ENCODE measurements at regions not wholly inside any gene's neighbourhood (a gene's known extent, or its start where the extent isn't known, plus 50 kb on each side); places are given as distances from the start of the nearest gene placed in this dataset.
"Not testable (repeated sequence)": the region's sequence is repeated elsewhere in the genome, so short reads cannot be mapped to it uniquely, and the experiment has no call there.

- H3K9me3 ChIP-seq: no peaks in the 10 kb centered on the region
- H3K27me3 ChIP-seq: no peaks in the 10 kb centered on the region
- no peaks in the 10 kb centered on the region for H3K4me1 ChIP-seq
- no peaks in the 10 kb centered on the region for H3K36me3 ChIP-seq
- intact Hi-C loops (cut with DNase I; ENCODE audit: low total_unique reads): no loop called here
- H3K4me3 ChIP-seq: no peak overlapping the region
- no peak for TF ChIP-seq CTCF (IDR thresholded peaks at IDR 0.05)
- no peak for DNase-seq
- H3K27ac ChIP-seq: no peak overlapping the region
These were observed 253.9 kb upstream of the TYRP1 start for GRCh38 chr9:12439267-12439666.

- not testable (repeated sequence) for DNase-seq
These were observed 252.1 kb upstream of the TYRP1 start for GRCh38 chr9:12441080-12441479.

GRCh38 chr9:12441506-12441905 lies 251.7 kb upstream of the TYRP1 start:
- no peaks in the 10 kb centered on the region for H3K36me3 ChIP-seq
- no peak overlapping the region for H3K27ac ChIP-seq
- DNase-seq: no peak
- TF ChIP-seq CTCF (IDR thresholded peaks at IDR 0.05): no peak
- no peak overlapping the region for H3K4me3 ChIP-seq
- intact Hi-C loops (cut with DNase I; ENCODE audit: low total_unique reads): no loop called here
- no peaks in the 10 kb centered on the region for H3K9me3 ChIP-seq
- no peaks in the 10 kb centered on the region for H3K4me1 ChIP-seq
- no peaks in the 10 kb centered on the region for H3K27me3 ChIP-seq

More at GRCh38 chr9:12441080-12441479, 252.1 kb upstream of the TYRP1 start:
- H3K9me3 ChIP-seq; H3K36me3 ChIP-seq; H3K4me1 ChIP-seq; intact Hi-C loops (cut with DNase I; ENCODE audit: low total_unique reads); H3K27me3 ChIP-seq; H3K27ac ChIP-seq; H3K4me3 ChIP-seq: not testable (repeated sequence)

DNA sequence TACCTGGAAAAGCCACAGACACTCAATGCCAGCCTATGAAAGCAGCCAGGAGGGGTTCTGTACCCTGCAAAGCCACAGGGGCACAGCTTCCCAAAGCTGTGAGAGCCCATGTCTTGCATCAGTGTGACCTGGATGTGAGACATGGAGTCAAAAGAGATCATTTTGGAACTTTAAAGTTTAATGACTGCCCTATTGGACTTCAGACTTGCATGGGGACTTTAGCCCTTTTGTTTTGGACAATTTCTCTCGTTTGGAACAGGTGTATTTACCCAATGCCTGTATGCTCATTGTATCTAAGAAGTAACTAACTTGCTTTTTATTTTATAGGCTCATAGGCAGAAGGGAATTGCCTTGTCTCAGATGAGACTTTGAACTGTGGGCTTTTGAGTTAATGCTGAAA lies 244.9 kb upstream of the TYRP1 start:
- no peak for DNase-seq
- no peaks in the 10 kb centered on the region for H3K9me3 ChIP-seq
- H3K36me3 ChIP-seq: no peaks in the 10 kb centered on the region
- intact Hi-C loops (cut with DNase I; ENCODE audit: low total_unique reads): no loop called here
- H3K27me3 ChIP-seq: no peaks in the 10 kb centered on the region
- H3K4me1 ChIP-seq: no peaks in the 10 kb centered on the region
- no peak overlapping the region for H3K4me3 ChIP-seq
- TF ChIP-seq CTCF (IDR thresholded peaks at IDR 0.05): no peak
- H3K27ac ChIP-seq: no peak overlapping the region

DNA sequence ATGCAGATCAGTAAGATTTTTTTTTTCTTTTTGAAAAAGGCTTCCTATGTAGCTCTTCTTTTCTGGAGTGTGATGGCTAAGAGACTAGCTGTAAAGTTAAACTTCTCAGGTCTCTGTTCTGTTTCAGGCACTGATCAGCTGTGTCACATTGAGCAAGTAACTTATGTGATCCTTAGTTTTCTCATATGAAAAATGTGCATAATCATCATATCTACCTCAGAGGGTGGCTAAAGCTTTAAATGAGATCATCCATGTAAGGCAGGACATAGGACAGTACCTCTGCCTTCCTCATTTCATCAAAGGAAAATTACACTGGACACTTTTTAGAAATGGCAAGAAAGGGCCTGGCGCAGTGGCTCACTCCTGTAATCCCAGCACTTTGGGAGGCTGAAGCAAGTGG lies 235.9 kb upstream of the TYRP1 start:
- no peak overlapping the region for H3K27ac ChIP-seq
- TF ChIP-seq CTCF (IDR thresholded peaks at IDR 0.05): no peak

DNA sequence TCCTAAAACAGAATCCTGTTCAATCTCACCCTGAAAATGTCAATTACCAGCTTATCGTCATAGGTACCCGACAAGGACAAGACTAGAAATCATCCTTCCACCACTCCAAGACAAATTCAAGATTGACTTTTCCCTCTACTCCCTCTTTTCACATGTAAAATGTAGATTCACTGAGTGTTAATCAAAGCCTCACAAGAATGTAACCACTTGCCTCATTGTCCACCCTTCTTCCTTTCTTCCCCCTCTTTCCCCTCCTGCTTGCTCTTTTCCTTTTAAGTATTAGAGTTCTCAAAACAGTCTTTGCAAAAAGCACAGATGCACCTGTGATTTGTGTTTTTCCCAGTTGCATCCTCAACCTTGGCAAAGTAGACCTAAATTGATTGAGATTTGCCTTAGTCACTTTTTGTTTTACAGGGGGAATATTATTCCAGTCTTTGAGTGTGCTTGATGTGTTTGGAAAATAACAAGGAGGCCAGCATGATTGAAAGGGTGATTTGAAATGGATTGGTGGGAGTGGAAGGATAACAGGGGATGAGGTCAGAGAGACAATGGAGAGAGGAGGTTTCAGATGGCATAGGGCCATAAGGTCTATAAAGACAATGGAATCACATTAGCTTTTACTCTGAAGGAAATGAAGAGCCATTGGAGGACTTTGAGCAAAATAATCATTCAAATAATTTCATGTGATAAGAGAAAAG lies 231.3 kb upstream of the TYRP1 start:
- H3K27ac ChIP-seq: no peak overlapping the region
- DNase-seq: no peak
- H3K4me3 ChIP-seq: no peak overlapping the region
- intact Hi-C loops (cut with DNase I; ENCODE audit: low total_unique reads): no loop called here
- H3K27me3 ChIP-seq: no peaks in the 10 kb centered on the region
- no peaks in the 10 kb centered on the region for H3K36me3 ChIP-seq
- H3K4me1 ChIP-seq: no peaks in the 10 kb centered on the region
- H3K9me3 ChIP-seq: no peaks in the 10 kb centered on the region
- TF ChIP-seq CTCF (IDR thresholded peaks at IDR 0.05): no peak

More for the DNA sequence above, 235.9 kb upstream of the TYRP1 start:
- no peak for DNase-seq
- Histone ChIP-seq H3K9me3 (no peaks in the 10 kb centered on the region), H3K4me1 (no peaks in the 10 kb centered on the region), H3K27me3 (no peaks in the 10 kb centered on the region), H3K36me3 (no peaks in the 10 kb centered on the region), H3K4me3 (no peak overlapping the region)
- intact Hi-C loops (cut with DNase I; ENCODE audit: low total_unique reads): no loop called here

Measured in tibial artery (tissue), 4 donors.